HG03442 (cell line): ENCODE measurements at regions not wholly inside any gene's neighbourhood (a gene's known extent, or its start where the extent isn't known, plus 50 kb on each side); places are given as distances from the start of the nearest gene placed in this dataset.
A peak's percentile ranks its signal among the peaks of the same experiment; 100 is the strongest.
"Not testable (repeated sequence)": the region's sequence is repeated elsewhere in the genome, so short reads cannot be mapped to it uniquely, and the experiment has no call there.

ENCODE experiments used
- ATAC-seq: cut with Tn5 transposase; IDR thresholded peaks from one replicate; pipeline ENCODE4 v1.9.1; 2021; ENCODE audit warnings: mild to moderate bottlenecking, moderate library complexity; ENCODE audit not compliant: unreplicated experiment

GRCh38 chr13:50154697-50155096 is 139.5 kb downstream of the KCNRG start:
- no peak for ATAC-seq

DNA sequence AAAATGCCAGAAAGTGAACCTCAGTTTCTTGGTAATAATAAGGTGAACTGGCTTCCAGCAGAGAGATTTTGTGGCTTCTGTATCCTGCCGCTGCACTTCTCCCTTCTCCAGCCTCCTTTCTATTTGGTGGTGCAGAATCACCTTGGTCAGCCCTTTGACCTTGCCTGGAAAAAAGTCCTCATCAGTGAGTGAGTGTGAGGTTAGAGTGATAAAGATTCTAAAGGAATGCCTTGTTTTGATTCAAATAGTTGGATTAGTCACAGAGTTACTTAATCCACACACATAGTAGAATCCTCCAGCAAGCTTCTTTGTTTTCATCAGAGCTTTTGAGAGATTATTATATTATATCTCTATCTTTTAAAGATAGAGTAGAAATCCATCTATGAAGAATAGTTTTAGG is 140.9 kb downstream of the KCNRG start:
- no peak for ATAC-seq

GRCh38 chr13:50156561-50157127 is 141.4 kb downstream of the KCNRG start:
- no peak for ATAC-seq

- ATAC-seq: no peak
Measured at GRCh38 chr13:50158385-50159165, 143.3 kb downstream of the KCNRG start.

DNA sequence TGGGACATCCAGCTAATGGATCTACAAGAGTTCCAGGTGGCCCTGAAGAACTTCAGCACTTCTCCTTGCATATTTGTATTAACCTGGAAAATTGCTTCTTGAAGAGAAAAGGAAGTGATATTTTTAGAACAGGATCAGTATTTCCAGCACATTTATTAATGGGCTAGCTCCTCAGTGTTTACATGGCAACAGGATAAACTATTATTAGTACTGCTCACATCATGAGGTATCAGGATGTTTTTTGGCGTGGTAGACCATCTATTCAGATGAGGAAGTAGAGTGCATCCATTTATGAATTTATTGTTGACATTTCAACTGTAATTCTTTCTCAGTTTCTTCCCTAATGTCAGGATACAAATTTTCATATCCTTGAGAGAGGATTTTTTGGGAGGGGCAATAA is 144.4 kb downstream of the KCNRG start:
- no peak for ATAC-seq

GRCh38 chr13:50161052-50161451 is 145.8 kb downstream of the KCNRG start:
- ATAC-seq: no peak

DNA sequence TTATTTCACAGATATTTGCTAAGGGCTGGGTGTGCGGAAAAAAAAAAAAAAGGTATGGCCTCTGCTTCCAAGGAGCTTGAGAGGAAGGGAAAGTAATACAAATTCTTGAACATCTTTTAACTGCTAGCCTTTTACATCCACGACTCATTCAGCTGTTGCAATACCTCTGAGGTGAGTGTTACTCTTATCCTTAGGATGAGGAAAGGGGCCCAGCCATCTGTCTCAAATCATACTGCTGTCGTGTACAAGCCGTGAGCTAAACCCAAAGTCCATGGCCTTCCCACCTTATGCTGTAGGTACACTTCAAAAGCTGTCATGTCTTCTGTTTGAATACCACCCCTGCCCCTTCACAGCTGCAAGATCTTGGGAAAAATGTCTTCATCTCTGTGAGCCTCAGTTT is 146.8 kb downstream of the KCNRG start:
- no peak for ATAC-seq

DNA sequence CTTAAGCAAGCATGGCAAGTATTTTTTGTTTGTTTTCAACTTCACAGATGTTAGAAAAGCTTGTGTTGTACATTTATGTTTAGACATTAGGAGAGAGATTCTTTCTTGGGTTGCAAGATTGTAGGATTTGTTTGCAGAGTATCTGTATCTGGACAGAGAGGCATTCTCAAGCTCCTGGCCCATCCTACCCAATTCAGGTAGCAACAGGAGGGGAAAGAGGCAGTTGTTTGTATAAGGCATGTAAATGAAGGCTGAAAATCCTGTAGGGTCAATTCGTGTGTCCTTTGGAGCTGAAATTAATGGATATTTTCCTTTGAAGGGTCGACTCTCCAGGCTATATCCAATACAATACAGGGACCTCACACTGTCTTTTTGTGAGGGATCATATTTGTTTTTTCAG is 147.3 kb downstream of the KCNRG start:
- no peak for ATAC-seq

- ATAC-seq: peak; percentile 57
Measured at GRCh38 chr13:50167224-50167947, 152.1 kb downstream of the KCNRG start.

GRCh38 chr13:50167967-50168366 is 152.7 kb downstream of the KCNRG start:
- ATAC-seq: no peak

- ATAC-seq: no peak
Measured at GRCh38 chr13:50168786-50169185, 153.5 kb downstream of the KCNRG start.

GRCh38 chr13:50170447-50171037 is 155.3 kb downstream of the KCNRG start:
- no peak for ATAC-seq

DNA sequence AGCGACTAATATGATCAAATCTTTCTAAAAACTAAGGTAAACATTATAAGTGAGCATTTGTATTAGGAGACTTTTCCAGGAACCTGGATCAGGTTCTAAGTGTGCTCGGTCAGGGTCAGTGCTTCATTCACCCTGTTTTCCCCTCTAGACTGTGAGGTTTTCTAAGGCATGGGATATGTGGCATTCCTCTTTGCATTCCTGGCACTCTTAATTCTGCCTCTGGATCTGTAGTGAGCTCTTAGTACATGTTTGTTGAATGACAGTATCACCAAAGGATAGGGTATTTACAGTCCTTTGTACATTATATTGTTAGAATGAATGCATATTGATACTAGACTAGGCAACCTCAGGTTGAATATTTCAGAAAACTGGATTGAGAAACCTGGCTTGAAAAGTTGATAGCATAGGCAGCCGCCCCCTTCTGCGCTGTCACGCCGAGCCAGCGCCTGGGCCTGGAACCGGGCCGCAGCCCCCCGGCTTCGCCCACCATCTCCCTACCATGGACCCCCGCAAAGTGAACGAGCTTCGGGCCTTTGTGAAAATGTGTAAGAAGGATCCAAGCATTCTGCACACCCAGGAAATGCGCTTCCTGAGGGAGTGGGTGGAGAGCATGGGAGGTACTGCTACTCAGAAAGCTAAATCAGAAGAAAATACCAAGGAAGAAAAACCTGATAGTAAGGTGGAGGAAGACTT is 156.5 kb downstream of the KCNRG start:
- ATAC-seq: no peak

- not testable (repeated sequence) for ATAC-seq
Measured at GRCh38 chr13:50173045-50173444, 157.8 kb downstream of the KCNRG start.

DNA sequence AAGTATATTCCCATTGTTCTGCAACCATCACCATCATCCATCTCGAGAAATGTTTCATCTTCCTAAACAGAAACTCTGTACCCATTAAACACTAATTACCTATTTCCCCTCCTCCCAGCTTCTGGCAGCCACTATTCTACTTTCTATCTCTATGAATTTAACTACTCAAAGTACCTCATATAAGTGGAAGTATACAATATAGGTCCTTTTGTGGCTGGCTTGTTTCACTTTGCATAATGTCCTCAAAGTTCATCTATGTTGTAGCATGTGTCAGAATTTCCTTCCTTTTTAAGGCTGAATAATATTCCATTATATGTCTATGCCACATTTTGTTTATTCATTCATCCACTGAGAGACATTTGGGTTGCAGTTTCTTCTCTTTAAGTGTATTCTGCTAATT is 159.4 kb downstream of the KCNRG start:
- ATAC-seq: no peak

DNA sequence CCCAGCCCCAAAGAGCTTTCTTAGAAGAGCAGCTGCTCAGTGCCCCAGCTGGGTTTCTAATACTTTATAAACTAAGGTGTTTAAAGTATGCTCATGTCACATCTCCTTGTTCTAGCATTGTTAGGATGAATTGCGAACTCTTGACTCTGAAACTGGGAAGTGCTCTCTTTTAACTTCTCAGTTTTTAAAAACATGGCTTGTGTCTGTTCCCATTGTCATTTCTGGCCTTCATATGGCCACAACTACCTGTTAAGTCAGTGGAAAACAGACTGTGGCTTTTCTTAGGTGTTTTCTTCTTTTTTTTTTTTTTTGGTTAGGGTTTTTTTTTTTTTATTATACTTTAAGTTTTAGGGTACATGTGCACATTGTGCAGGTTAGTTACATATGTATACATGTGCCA is 164.7 kb downstream of the KCNRG start:
- ATAC-seq: no peak

DNA sequence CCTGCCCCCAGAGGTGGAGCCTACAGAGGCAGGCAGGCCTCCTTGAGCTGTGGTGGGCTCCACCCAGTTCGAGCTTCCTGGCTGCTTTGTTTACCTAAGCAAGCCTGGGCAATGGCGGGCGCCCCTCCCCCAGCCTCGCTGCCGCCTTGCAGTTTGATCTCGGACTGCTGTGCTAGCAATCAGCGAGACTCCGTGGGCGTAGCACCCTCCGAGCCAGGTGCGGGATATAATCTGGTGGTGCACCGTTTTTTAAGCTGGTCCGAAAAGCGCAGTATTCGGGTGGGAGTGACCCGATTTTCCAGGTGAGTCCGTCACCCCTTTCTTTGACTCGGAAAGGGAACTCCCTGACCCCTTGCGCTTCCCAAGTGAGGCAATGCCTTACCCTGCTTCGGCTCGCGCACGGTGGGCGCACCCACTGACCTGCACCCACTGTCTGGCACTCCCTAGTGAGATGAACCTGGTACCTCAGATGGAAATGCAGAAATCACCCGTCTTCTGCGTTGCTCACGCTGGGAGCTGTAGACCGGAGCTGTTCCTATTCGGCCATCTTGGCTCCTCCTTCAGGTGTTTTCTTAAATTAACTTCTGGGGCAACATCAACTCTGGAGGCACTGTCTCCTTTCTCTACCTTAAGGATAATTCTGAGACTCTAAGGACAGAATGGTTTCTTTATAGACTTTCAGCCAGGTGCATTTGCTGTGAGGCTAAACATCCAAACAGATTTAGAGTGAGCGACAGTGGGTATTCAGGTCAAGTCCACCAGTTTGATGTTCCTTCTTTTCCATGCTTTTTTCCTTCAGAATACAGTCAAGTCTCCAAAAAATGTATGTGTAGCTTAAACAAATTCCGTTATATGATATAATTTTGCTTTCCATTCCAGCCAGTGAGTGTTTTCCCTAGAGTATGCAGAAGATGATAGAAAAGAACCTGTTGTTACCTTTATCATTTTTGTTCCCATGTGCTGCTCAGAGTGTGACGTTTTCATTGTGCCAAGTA is 170.8 kb downstream of the KCNRG start:
- ATAC-seq: not testable (repeated sequence)

GRCh38 chr13:50187352-50188029 is 172.2 kb downstream of the KCNRG start:
- ATAC-seq: no peak

DNA sequence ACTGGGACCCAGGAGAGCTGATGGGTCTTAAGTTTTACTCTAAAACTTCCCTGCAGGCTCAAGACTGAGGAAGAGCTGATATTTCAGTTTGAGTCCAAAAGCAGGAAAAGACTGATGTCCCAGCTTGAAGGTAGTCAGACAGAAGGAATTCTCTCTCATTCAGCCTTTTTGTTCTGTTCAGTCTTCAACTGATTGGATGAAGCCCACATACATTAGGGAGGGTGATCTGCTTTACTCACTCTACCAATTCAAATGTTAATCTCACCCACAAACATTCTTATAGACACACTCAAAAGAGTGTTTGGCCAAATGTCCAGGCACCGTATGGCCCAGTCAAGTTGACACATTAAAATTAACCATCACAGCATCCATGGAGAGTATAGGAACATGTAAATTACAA is 173.5 kb downstream of the KCNRG start:
- no peak for ATAC-seq
